Stimulated activated CD4-positive, alpha-beta T cell treated with anti-CD3 and anti-CD28 coated beads, TNF-alpha, amount 100 ng/mL, for 48 hours (primary cell): ENCODE measurements at regions not wholly inside any gene's neighbourhood (a gene's known extent, or its start where the extent isn't known, plus 50 kb on each side); places are given as distances from the start of the nearest gene placed in this dataset.
"Not testable (repeated sequence)": the region's sequence is repeated elsewhere in the genome, so short reads cannot be mapped to it uniquely, and the experiment has no call there.

Experiments
- DNase-seq, 3 donors: peaks; one replicate each; pipeline ENCODE4 v3.0.0-alpha.2; 2020; ENCODE audit warnings: low read depth in 3 of 3

DNA sequence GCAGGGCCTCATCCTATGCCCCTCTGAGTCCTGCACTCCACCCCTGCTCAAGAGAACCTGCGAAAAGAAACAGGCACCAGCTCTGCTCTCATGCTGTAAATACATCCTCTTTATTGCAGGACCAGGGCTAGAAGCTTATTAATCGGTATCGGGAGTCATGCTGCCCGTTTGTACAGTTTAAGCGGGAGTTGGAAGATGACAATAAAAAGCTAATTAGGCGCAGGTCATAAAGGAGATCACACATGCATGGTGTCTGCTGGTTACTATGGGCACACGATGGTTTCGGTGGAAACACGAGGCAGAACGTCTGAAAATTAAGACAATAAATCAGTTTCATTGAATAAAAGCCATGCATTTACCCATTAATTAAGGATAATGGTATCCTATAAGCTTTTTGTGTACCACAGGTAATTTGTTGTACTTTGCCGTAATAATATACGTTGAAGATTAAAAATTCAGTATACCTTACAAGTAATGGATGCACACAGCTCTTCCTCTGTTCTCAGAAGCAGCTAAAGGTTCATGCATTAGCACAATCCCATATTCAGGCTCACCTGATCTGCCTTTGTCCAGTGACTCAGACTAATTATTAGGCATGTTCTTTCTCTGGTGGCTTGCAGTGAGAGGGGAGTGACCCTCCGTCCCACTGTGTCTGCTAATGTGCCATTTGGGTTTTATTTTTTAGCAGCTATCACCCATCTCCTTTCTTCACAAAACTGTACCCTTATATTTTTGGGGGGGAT is 406.0 kb downstream of the TSHZ3 start:
- DNase-seq: no peak

DNA sequence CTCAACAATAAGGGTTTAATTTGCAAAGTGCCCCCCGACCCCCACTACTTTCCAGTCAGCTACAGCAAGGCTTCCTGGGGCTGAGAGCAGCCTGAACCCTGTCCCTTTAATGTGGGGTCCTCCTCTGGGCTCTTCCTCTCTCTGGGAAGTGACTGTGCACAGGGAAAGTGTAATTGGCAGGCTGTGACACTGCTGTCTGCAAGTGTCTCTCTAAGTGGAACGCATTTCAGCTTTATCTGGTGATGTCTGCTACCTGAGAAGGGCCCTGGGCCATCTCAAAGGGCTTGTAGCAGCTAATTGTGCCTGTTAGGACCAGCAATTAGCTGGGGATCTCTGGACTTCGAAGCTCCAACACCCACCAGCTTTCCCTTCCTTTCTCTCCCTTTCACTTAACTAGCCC is 406.6 kb downstream of the TSHZ3 start:
- DNase-seq: no peak

DNA sequence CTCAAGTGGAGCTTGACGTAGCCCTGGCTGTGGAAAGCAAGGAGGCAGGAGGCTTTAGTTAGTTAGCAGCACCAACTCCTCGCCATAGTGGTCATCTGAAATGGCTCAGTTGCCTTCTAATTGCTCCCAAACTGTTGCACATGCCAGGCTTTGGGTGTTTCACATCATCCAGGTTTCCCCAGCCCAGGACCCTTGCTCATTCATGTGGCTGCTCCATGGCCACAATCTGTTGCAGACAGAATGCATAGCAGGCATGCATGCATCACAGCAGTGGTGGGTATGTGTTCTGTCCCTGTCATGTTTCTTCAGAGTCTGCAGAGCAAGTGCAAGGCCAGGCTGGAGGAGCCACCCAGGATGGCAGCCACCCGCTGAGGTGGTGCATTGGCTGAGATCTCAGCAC is 407.6 kb downstream of the TSHZ3 start:
- no peak for DNase-seq

DNA sequence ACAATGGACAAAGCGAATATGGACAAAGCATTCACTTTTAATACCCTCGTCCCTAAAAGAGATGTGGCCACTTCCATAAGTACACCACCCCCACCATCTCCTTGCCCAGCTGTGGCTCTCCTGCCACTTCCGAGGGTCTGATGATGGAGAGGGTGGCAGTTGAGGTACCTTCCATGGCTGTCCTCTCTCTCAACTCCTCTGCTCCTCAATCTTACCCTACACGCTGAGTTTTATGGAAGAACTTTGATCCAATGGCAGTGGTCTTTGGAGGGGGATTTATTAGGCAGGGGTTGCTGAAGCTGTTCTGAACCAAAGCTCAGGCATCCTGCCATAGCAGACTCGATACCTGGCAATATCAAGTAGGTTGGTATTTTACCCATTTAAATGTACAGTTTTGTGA is 413.0 kb downstream of the TSHZ3 start:
- DNase-seq: no peak

DNA sequence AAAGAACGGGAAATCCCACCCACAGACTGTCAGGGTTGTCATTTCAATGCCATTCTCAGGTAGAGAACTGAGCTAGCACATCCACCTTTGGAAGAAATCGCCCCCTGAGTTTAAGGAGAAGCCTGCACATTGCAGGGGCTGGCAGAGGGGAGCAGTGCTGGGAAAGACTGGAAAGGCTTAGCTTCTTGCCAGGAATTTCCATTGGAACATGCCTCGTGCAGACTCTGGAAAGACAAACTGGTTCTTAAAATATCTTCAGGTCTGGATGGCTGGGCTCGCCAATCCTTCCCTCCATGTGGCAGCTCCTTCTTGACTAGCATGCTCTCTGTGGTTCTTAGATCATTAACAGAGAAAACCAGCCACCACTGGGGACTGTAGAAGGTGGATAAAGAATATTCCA is 414.1 kb downstream of the TSHZ3 start:
- no peak for DNase-seq

DNA sequence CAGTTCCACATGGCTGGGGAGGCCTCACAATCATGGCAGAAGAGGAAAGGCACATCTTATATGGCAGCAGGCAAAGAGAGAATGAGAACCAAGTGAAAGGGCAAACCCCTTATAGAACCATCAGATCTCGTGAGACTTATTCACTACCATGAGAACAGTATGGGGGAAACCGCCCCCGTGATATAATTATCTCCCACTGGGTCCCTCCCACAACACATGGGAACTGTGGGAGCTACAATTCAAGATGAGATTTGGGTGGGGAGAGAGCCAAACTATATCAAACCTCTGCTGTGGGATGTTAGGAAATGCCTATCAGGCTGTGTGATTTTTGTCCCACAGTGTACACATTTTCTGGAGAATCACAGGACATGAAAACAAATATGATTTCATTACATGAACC is 415.8 kb downstream of the TSHZ3 start:
- not testable (repeated sequence) for DNase-seq

DNA sequence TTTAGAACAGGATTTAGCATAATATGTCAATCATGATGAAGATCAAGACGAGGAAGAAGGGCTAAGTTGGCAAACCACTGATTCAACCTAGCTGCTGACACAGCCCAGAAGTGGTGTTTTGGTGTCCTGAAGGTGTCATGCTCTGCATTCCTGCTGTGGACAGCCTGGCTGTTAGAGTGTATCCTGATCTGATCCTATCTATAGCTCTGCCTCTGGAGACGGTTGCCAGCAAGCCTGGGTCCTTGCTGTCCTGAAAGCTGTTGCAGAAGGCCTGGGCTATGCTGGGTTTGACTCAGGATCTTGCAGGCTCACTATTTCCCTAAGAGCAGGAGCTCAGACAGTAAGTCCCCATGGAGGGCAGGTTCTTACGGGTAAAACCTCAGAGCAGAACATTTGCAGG is 416.4 kb downstream of the TSHZ3 start:
- DNase-seq: no peak

DNA sequence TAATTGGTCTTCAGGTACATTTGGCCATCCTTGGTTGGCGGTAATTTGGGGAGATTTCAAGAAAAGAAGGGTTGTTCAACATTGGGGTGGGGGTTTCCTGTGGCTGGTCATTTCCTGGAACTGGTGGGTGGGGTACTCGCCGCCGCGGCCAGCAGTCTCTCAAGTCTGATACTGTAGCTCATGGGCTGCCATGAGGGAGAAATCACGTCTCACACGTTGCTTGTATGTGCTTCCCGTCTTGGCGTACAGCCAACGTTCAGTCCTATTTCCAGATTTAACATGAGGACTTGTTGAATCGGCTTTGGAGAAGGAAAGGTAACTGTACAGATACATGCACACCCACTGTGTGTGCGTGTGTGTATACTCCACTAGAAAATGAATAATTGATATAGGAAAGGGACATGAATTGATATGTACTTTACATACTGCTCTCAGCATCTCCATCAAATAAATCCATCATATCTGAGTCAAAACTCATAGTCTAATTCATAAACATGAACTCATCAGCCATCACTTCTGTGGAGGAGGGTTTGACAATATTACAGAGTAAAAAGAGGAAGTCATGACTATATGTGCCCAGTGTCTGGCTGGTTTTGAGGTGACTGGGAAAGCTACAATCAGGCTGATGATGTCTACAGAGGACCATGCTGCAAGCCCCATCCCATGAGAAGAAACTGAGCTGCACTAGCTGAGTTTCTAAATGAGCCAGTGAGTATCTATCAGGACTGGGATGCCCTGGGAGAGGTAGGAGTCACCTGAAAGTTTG is 418.1 kb downstream of the TSHZ3 start:
- DNase-seq: no peak

DNA sequence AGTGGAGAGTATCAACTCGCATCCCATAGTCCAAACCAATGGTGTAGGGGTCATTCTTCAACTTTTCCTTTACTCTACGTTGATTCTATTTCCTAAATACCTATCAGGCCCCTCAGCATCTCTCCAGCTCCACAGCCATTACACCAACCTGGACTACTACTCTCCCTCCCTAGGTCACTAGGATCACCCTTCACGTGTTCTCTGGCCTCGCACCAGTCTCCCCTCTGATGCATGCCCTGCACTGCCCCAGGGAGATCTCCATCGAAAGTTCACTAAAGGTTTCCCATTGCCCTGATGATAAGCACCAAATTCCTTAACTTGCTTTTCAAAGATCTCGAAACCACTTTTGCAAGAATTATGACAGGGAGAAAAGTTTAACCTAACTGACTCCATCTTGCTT is 421.5 kb downstream of the TSHZ3 start:
- no peak for DNase-seq

DNA sequence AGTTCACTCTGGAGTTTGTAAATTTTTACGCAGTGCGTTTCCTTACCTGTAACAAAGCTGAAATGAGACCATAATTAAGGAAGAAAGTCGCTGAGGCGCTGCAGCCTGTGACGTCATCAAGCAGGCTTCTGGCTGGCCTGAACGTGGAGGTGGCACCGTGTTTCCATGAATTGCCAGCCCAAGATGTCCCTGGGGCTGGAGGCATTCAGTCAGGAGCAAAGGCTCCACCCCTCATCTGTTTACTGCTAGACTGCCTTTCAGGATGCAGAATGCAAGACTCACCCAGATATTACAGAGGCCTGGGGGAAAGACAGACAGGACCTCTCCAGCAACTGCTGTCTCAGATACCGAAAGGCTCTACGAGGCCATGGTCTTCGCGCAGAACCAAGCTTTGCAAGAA is 424.6 kb downstream of the TSHZ3 start:
- DNase-seq: no peak

DNA sequence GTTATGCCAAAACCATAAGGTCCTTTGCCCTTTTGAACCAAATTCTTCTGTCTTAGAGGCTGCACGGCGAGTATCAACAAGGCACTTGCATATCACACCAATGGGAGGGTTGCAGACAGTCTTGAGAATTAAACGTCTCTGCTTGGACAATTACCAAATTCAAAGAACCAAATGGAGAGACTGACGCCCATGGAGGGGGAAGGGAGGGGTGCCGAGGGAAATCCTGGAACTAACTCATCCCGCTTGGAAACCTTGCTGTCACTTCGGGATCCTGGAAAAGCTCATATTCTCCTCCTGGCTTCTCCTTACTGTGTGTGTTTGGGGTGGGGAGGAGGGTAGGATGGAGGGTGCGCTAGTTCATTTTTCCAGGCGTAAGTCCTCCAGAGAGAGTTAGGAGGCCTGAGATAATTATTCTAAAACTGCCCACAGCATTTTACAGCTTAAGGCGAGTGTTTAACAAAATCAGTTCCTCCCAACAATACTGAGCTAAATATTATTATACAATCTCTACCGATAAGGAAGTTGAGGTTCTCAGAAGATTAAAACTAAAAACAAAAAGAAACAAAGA is 425.1 kb downstream of the TSHZ3 start:
- DNase-seq: no peak

DNA sequence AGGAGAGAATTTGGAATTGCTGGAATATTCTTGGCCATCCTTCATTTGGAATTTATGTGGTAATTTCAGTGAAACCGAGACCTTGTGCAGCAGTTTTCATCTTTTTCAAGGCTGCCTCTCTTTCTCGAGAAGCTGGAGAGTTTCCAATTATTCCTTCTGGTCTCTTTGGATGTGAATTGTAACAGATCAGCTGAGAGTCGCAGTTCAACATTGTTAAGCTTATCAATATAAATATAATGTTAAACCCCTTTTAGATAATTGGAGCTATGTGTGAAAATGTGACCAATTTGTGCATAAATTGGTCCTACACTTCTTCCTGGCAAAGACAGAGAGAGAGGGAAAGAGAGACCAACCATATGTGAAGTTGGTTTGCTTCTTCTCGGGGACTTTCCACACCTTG is 425.6 kb downstream of the TSHZ3 start:
- DNase-seq: no peak

DNA sequence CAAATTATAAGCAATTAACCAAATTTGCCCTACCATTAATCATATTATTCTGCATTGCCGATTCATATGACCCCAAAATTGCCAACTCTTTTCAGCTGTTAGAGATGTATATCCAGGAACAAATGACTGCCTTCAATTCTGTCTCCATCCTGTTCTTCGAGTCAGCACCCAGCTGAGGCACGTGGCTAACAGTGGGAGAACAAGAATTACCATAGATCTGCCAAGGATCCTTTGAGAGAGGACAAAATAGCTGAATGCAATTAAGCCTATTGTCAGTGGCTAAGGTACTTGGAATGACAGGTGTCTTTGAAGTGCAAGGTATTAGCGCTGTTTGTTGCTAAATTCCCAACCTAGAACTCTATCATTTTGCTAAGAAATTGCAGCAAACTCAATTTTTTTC is 426.1 kb downstream of the TSHZ3 start:
- no peak for DNase-seq

DNA sequence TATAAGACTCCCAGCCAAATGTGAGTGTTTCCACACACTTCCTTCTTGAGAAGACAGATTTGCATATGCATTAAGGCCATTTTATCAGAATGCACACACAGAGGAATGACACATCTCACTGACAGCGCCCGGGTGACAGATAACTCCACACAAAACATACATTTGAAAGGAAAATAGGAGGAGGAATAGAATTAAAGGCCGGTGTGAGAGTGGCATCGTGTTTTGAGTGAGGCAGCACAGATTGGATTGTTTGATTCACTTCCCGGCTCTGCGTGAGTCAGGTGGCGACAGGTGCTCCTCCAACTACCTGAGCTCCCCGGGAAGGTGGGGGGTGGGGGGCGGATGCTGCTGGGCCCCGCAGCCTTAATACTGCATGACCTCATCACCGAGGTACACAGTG is 429.0 kb downstream of the TSHZ3 start:
- DNase-seq: no peak

DNA sequence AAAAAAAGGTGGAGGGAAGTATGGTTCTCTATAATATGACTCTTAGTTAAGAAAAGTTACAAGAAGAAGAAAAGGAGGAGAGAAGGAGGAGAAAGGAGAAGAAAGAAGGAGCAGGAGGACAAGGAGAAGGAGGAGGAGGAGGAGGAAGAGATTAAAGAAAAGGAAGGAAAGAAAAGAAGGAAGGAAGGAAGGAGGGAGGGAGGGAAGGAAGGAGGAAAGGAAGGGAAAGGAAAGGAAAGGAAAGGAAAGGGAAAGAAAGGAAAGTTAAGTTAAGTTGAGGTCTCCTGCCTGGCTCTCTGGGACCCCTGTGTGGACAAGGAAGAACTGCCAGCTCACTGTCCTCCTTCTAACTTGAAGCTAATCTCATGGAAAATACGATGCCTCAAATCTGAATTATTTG is 429.5 kb downstream of the TSHZ3 start:
- DNase-seq: no peak

DNA sequence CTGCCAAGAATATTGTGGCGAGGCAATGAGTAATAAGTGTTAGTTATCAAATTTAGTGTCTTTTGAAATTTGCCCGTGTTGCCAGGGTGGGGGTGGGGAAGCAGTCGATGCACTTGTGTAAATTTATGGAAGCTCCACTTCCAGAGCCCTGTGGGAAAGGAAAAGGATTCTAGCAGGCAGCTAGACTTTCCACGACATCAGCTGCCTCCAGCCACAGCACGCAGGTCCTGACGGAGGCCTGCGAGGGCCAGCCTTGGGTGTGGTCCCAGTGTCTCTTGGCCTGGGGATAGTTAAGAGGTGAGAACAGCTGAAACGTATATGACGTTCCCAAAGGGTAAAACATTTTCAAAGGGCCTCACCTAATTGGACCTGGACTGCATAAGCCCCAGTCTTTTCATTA is 433.0 kb downstream of the TSHZ3 start:
- DNase-seq: no peak

DNA sequence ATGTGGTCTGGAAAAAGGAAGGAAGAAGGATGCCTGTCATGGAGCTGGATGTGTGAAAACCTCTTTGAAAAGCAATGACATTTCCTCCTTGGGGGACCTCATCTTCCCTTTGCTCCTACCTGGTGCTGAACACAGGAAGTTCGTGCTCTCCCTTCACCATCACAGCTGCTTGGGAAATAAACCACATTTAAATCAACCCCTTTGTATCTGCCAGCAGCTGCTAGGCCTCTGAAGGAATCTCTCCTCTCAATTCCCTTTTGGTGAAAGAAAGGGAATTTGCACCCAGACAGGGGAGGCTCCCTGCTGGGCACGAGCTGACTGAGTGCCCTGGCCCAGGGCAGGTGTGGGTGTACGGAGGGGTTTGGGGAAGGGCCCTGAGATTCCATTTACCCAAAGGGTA is 437.7 kb downstream of the TSHZ3 start:
- no peak for DNase-seq

DNA sequence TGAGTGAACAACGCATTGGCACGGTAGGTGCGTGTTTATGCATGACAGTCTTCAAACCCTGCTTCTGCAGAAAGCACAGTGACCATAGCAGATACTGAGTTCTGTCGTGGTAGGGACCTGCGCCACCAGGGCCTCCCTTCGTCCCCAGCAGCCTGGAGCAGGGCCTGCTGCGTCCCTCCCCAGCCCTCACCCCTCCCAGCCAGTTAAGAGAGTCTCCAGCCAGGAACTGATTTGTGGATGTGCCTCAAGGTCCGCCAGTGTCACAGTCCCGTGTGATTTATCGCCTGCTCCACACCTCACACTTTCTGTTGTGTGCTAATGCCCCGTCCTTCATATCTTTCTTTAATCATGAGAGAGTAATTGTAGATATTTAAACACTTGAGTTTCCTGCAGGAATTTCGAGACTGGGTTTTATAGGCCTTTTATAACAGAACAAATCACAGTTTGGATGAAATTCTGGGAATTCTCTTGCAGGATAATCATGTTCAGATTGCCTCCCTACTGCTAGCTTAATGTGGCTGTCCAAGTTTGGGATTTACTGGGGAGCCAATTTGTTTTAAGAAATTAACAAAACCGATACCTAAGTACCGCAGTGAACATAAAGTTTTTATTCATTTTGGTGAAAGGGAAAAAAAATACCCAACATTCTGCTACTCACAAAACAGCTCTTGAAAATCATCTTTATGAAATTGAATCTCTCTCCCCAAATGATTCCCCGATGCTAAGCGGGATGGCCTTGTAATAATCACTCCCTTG is 438.6 kb downstream of the TSHZ3 start:
- no peak for DNase-seq

DNA sequence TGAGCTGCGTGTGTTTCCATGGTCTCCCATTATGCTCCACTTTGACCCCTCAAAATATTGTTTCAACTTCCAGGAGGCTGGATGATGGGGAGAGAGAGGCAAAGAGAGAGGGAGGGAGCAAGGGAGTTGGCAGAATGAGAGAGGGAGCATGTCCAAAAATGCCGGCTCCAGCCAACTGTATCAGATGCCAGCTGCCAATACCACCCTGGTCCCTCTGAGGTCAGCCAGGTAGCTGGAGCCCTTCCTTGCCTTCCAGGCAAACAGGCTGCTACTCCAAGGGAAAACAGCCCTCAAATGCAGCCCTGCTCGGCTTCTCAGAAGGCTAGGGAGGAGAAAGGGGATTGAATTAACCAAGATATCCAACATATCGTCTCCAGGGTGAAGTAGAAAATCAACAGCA is 440.0 kb downstream of the TSHZ3 start:
- no peak for DNase-seq

DNA sequence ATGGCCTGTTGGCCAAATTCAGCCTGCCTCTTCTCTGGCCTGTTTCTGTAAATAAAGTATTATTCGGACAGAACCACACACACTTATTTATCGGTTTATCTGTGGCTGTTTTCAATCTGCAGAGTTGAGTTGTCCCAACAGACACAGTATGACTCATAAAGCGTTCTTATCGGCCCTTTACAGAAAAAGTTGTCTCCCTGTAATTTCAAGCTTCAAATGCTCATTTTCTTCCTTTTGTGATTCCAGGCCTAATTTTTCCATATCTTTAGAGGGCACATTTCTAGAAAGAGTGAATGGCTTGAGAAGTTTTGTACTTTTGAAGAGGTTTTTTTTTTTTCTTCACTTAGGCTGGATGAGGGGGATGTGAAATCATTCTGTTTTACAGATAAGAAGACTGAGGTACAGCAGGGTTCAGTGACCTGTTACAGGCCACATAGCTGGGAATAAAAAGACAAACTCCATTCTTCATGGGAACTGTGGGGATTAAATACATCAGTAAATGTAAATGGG is 440.9 kb downstream of the TSHZ3 start:
- no peak for DNase-seq

DNA sequence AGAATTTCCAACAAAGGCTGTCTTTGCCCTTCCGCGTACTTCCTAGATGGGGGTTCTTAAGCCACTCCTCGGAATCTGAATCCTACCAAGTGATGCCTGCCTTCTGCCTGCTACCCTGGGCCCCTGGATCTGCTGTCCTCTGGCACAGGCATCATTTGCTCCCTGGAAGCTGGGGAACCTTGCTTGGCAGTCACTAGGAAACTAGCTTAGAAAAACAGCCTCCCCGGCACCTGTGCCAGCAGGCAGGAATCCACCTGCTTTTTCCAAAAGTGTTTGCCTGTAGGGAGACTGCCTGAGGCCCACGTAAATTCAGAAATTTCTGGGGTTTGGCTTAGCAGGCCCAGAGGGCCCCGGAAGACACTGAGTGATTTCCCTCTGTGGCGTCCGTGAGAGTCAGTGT is 442.4 kb downstream of the TSHZ3 start:
- no peak for DNase-seq

DNA sequence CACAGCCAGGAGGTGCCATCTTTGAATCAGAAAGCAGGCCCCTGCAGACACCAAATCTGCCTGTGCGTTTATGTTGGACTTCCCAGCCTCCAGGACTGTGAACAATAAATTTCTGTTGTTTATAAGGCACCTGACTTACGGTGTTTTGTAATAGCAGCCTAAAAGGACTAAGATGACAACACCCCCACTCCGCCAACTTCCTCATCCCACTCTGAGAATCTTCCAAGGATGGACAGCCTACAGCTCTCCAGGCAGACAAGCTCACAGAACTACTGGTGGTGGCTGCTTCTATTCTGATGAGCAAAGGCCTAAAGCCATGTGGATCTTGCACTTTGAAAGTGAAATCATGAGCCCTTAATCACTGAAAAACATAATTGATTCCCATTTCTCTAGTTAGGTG is 449.2 kb downstream of the TSHZ3 start:
- no peak for DNase-seq
